ENCODE measurements at regions not wholly inside any gene's neighbourhood (a gene's known extent, or its start where the extent isn't known, plus 50 kb on each side); places are given as distances from the start of the nearest gene placed in this dataset.
"Not testable (repeated sequence)": the region's sequence is repeated elsewhere in the genome, so short reads cannot be mapped to it uniquely, and the experiment has no call there.

- H3K4me3 ChIP-seq (ENCODE audit: low read length), result no peak overlapping the region
- peak; percentile 32 for DNase-seq (ENCODE audit: low read depth)
- no peak for TF ChIP-seq CTCF (IDR thresholded peaks at IDR 0.05; ENCODE audit: insufficient read depth, low read depth, low read length, missing control alignments)
Measured at GRCh38 chr1:29624320-29625083, 388.2 kb downstream of the PTPRU start.

GRCh38 chr1:29623501-29623900 lies 387.2 kb downstream of the PTPRU start:
- TF ChIP-seq CTCF (IDR thresholded peaks at IDR 0.05; ENCODE audit: insufficient read depth, low read depth, low read length, missing control alignments), result no peak
- no peak overlapping the region for H3K4me3 ChIP-seq (ENCODE audit: low read length)
- no peak for DNase-seq (ENCODE audit: low read depth)

GRCh38 chr1:29621826-29622435 lies 385.6 kb downstream of the PTPRU start:
- H3K4me3 ChIP-seq (ENCODE audit: low read length), result no peak overlapping the region
- no peak for DNase-seq (ENCODE audit: low read depth)
- TF ChIP-seq CTCF (IDR thresholded peaks at IDR 0.05; ENCODE audit: insufficient read depth, low read depth, low read length, missing control alignments), result no peak

- DNase-seq (ENCODE audit: low read depth), result no peak
- no peak for TF ChIP-seq CTCF (IDR thresholded peaks at IDR 0.05; ENCODE audit: insufficient read depth, low read depth, low read length, missing control alignments)
- H3K4me3 ChIP-seq (ENCODE audit: low read length), result no peak overlapping the region
Measured at GRCh38 chr1:29620631-29621030, 384.3 kb downstream of the PTPRU start.

GRCh38 chr1:29607236-29607635 lies 370.9 kb downstream of the PTPRU start:
- DNase-seq (ENCODE audit: low read depth), result no peak
- no peak overlapping the region for H3K4me3 ChIP-seq (ENCODE audit: low read length)
- TF ChIP-seq CTCF (IDR thresholded peaks at IDR 0.05; ENCODE audit: insufficient read depth, low read depth, low read length, missing control alignments), result no peak

GRCh38 chr1:29604796-29605195 lies 368.5 kb downstream of the PTPRU start:
- DNase-seq (ENCODE audit: low read depth); H3K4me3 ChIP-seq (ENCODE audit: low read length): not testable (repeated sequence)

- no peak for DNase-seq (ENCODE audit: low read depth)
- TF ChIP-seq CTCF (IDR thresholded peaks at IDR 0.05; ENCODE audit: insufficient read depth, low read depth, low read length, missing control alignments), result no peak
Measured at GRCh38 chr1:29603622-29604021, 367.3 kb downstream of the PTPRU start.

More at GRCh38 chr1:29603622-29604021, 367.3 kb downstream of the PTPRU start:
- no peak overlapping the region for H3K4me3 ChIP-seq (ENCODE audit: low read length)

Measured in epithelial cell of esophagus (primary cell).